Neuron (in vitro differentiated cells): ENCODE measurements at regions not wholly inside any gene's neighbourhood (a gene's known extent, or its start where the extent isn't known, plus 50 kb on each side); places are given as distances from the start of the nearest gene placed in this dataset.
"Not testable (repeated sequence)": the region's sequence is repeated elsewhere in the genome, so short reads cannot be mapped to it uniquely, and the experiment has no call there.

ENCODE experiments used
- H2AFZ ChIP-seq: one replicate; pipeline ENCODE4 v1.6.1; 2013; ENCODE audit warnings: low read depth, mild to moderate bottlenecking, inconsistent platforms, low read length, moderate library complexity
- H3K27me3 ChIP-seq: one replicate; pipeline ENCODE4 v1.6.1; 2013; ENCODE audit warnings: low read length; ENCODE audit not compliant: insufficient read depth
- H3K36me3 ChIP-seq: one replicate; pipeline ENCODE4 v1.6.1; 2013; ENCODE audit warnings: low read length; ENCODE audit not compliant: insufficient read depth
- H3K4me1 ChIP-seq: one replicate; pipeline ENCODE4 v1.6.1; 2013; ENCODE audit warnings: low read length; ENCODE audit not compliant: insufficient read depth
- H3K4me3 ChIP-seq: 2 replicates; pipeline ENCODE4 v1.5.1; 2013; ENCODE audit warnings: mild to moderate bottlenecking, low read length, moderate library complexity
- H3K9me3 ChIP-seq: one replicate; pipeline ENCODE4 v1.6.1; 2013; ENCODE audit warnings: low read length

- Histone ChIP-seq H3K36me3 (no peaks in the 10 kb centered on the region), H3K9me3 (no peaks in the 10 kb centered on the region), H3K4me3 (no peak overlapping the region), H3K27me3 (no peaks in the 10 kb centered on the region), H2AFZ (no peak overlapping the region), H3K4me1 (no peaks in the 10 kb centered on the region)
These were observed 313.0 kb upstream of the SLC39A10 start for GRCh38 chr2:195343942-195344530.

- Histone ChIP-seq H3K36me3 (no peaks in the 10 kb centered on the region), H2AFZ (no peak overlapping the region), H3K9me3 (no peaks in the 10 kb centered on the region), H3K4me1 (no peaks in the 10 kb centered on the region), H3K27me3 (no peaks in the 10 kb centered on the region), H3K4me3 (no peak overlapping the region)
These were observed 313.5 kb upstream of the SLC39A10 start for GRCh38 chr2:195343540-195343939.

- Histone ChIP-seq H3K9me3 (no peaks in the 10 kb centered on the region), H3K4me1 (no peaks in the 10 kb centered on the region), H2AFZ (no peak overlapping the region), H3K36me3 (no peaks in the 10 kb centered on the region), H3K4me3 (no peak overlapping the region), H3K27me3 (no peaks in the 10 kb centered on the region)
These were observed 315.0 kb upstream of the SLC39A10 start for GRCh38 chr2:195342061-195342460.

- no peaks in the 10 kb centered on the region for H3K27me3 ChIP-seq
- no peak overlapping the region for H3K4me3 ChIP-seq
- H2AFZ ChIP-seq, result no peak overlapping the region
- no peaks in the 10 kb centered on the region for H3K4me1 ChIP-seq
- H3K36me3 ChIP-seq, result no peaks in the 10 kb centered on the region
- no peaks in the 10 kb centered on the region for H3K9me3 ChIP-seq
These were observed 318.2 kb upstream of the SLC39A10 start for GRCh38 chr2:195338856-195339255.

- H3K4me1 ChIP-seq, result no peaks in the 10 kb centered on the region
- H3K27me3 ChIP-seq, result no peaks in the 10 kb centered on the region
- H2AFZ ChIP-seq, result no peak overlapping the region
- no peak overlapping the region for H3K4me3 ChIP-seq
- H3K9me3 ChIP-seq, result no peaks in the 10 kb centered on the region
- H3K36me3 ChIP-seq, result no peaks in the 10 kb centered on the region
These were observed 319.4 kb upstream of the SLC39A10 start for GRCh38 chr2:195337597-195337996.

- no peaks in the 10 kb centered on the region for H3K27me3 ChIP-seq
- H3K9me3 ChIP-seq, result no peaks in the 10 kb centered on the region
These were observed 323.2 kb upstream of the SLC39A10 start for GRCh38 chr2:195333869-195334268.

GRCh38 chr2:195331966-195332365 is 325.1 kb upstream of the SLC39A10 start:
- no peak overlapping the region for H3K4me3 ChIP-seq

More at GRCh38 chr2:195333869-195334268, 323.2 kb upstream of the SLC39A10 start:
- no peaks in the 10 kb centered on the region for H3K4me1 ChIP-seq
- no peak overlapping the region for H3K4me3 ChIP-seq
- H2AFZ ChIP-seq, result no peak overlapping the region
- H3K36me3 ChIP-seq, result no peaks in the 10 kb centered on the region

GRCh38 chr2:195331129-195331528 is 325.9 kb upstream of the SLC39A10 start:
- H3K4me1 ChIP-seq, result no peaks in the 10 kb centered on the region
- H3K27me3 ChIP-seq, result no peaks in the 10 kb centered on the region

More at GRCh38 chr2:195331966-195332365, 325.1 kb upstream of the SLC39A10 start:
- Histone ChIP-seq H3K4me1 (no peaks in the 10 kb centered on the region), H2AFZ (no peak overlapping the region), H3K27me3 (no peaks in the 10 kb centered on the region), H3K9me3 (no peaks in the 10 kb centered on the region), H3K36me3 (no peaks in the 10 kb centered on the region)

GRCh38 chr2:195330513-195330956 is 326.5 kb upstream of the SLC39A10 start:
- H3K9me3 ChIP-seq, result no peaks in the 10 kb centered on the region
- no peak overlapping the region for H3K4me3 ChIP-seq
- no peaks in the 10 kb centered on the region for H3K27me3 ChIP-seq
- H2AFZ ChIP-seq, result no peak overlapping the region
- H3K4me1 ChIP-seq, result no peaks in the 10 kb centered on the region
- H3K36me3 ChIP-seq, result no peaks in the 10 kb centered on the region

More at GRCh38 chr2:195331129-195331528, 325.9 kb upstream of the SLC39A10 start:
- no peaks in the 10 kb centered on the region for H3K9me3 ChIP-seq
- no peak overlapping the region for H2AFZ ChIP-seq
- no peaks in the 10 kb centered on the region for H3K36me3 ChIP-seq
- H3K4me3 ChIP-seq, result no peak overlapping the region

- H3K36me3 ChIP-seq, H2AFZ ChIP-seq, H3K4me1 ChIP-seq, H3K9me3 ChIP-seq, H3K27me3 ChIP-seq, H3K4me3 ChIP-seq: not testable (repeated sequence)
These were observed 327.2 kb upstream of the SLC39A10 start for GRCh38 chr2:195329784-195330183.

GRCh38 chr2:195326537-195326936 is 330.5 kb upstream of the SLC39A10 start:
- Histone ChIP-seq H3K27me3 (no peaks in the 10 kb centered on the region), H3K4me3 (no peak overlapping the region), H3K4me1 (no peaks in the 10 kb centered on the region), H3K9me3 (no peaks in the 10 kb centered on the region), H2AFZ (no peak overlapping the region), H3K36me3 (no peaks in the 10 kb centered on the region)

- no peak overlapping the region for H2AFZ ChIP-seq
- no peaks in the 10 kb centered on the region for H3K27me3 ChIP-seq
- H3K9me3 ChIP-seq, result no peaks in the 10 kb centered on the region
- H3K36me3 ChIP-seq, result no peaks in the 10 kb centered on the region
- H3K4me1 ChIP-seq, result no peaks in the 10 kb centered on the region
- H3K4me3 ChIP-seq, result no peak overlapping the region
These were observed 334.7 kb upstream of the SLC39A10 start for GRCh38 chr2:195322324-195322723.

GRCh38 chr2:195320413-195320973 is 336.5 kb upstream of the SLC39A10 start:
- no peak overlapping the region for H3K4me3 ChIP-seq
- no peaks in the 10 kb centered on the region for H3K4me1 ChIP-seq
- no peaks in the 10 kb centered on the region for H3K36me3 ChIP-seq
- H3K27me3 ChIP-seq, result no peaks in the 10 kb centered on the region
- no peaks in the 10 kb centered on the region for H3K9me3 ChIP-seq
- H2AFZ ChIP-seq, result no peak overlapping the region
